Spleen (tissue), 7 donors: ENCODE measurements at regions not wholly inside any gene's neighbourhood (a gene's known extent, or its start where the extent isn't known, plus 50 kb on each side); places are given as distances from the start of the nearest gene placed in this dataset.

ENCODE experiments used
- CTCF ChIP-seq, 11 experiments: fragments of 200-600 bp in 7 of 11; fragments of 450-650 bp in 4 of 11; sonication (generic) in 4 of 11; IDR thresholded peaks in 8 of 11; conservative IDR thresholded peaks in 3 of 11; 1 replicate in 7 of 11; 2 replicates in 4 of 11; pipeline versions ENCODE4 v1.4.0 to v1.8.0; 2016 to 2021; ENCODE audit warnings: antibody characterized with exemption in 11 of 11, inconsistent platforms in 4 of 11, mild to moderate bottlenecking in 1 of 11
- POLR2A ChIP-seq, 3 donors: fragments of 450-650 bp; IDR thresholded peaks; one replicate each; pipeline ENCODE4 v1.5.1; 2017; ENCODE audit warnings: antibody characterized with exemption in 3 of 3, mild to moderate bottlenecking in 1 of 3
- POLR2AphosphoS5 ChIP-seq, 3 donors: sonication (generic); formaldehyde crosslinking; IDR thresholded peaks; one replicate each; pipeline ENCODE4 v1.5.1; 2017; ENCODE audit warnings: antibody characterized with exemption in 3 of 3
- donor health status: DM: no; HTN: no; CAD: no; lungs with moderate emphysema.
- donor health status: DM: no; HTN: no; CAD: no.
- donor health status: DM: no; HTN: no; CAD: no.

- TF ChIP-seq CTCF (IDR thresholded peaks at IDR 0.05 in 8 of 11, conservative IDR thresholded peaks at IDR 0.05 in 3 of 11) (no peak), POLR2A (IDR thresholded peaks at IDR 0.05) (no peak), POLR2AphosphoS5 (IDR thresholded peaks at IDR 0.05) (peak in 2 of 3 donors; percentile 69 to 77)
Observed at GRCh38 chr6:150528648-150529285, 70.9 kb upstream of the PLEKHG1 start.
